GM12874 (cell line): ENCODE measurements at regions not wholly inside any gene's neighbourhood (a gene's known extent, or its start where the extent isn't known, plus 50 kb on each side); places are given as distances from the start of the nearest gene placed in this dataset.

Source experiments
- TF ChIP-seq, protein P1 (sequence below): IDR thresholded peaks from 2 replicates; pipeline ENCODE4 v1.5.1; 2011; ENCODE audit warnings: low read depth, mild to moderate bottlenecking, control low read depth, low read length, moderate library complexity; ENCODE audit not compliant: insufficient read depth

GRCh38 chr3:177735431-177735830 lies 538.1 kb upstream of the TBL1XR1 start:
- TF ChIP-seq, protein P1, sequence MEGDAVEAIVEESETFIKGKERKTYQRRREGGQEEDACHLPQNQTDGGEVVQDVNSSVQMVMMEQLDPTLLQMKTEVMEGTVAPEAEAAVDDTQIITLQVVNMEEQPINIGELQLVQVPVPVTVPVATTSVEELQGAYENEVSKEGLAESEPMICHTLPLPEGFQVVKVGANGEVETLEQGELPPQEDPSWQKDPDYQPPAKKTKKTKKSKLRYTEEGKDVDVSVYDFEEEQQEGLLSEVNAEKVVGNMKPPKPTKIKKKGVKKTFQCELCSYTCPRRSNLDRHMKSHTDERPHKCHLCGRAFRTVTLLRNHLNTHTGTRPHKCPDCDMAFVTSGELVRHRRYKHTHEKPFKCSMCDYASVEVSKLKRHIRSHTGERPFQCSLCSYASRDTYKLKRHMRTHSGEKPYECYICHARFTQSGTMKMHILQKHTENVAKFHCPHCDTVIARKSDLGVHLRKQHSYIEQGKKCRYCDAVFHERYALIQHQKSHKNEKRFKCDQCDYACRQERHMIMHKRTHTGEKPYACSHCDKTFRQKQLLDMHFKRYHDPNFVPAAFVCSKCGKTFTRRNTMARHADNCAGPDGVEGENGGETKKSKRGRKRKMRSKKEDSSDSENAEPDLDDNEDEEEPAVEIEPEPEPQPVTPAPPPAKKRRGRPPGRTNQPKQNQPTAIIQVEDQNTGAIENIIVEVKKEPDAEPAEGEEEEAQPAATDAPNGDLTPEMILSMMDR = no peak

GRCh38 chr3:177739461-177739860 lies 542.2 kb upstream of the TBL1XR1 start:
- TF ChIP-seq, protein P1 = no peak

- TF ChIP-seq, protein P1 = no peak
These were observed 543.0 kb upstream of the TBL1XR1 start for GRCh38 chr3:177740254-177740653.

DNA sequence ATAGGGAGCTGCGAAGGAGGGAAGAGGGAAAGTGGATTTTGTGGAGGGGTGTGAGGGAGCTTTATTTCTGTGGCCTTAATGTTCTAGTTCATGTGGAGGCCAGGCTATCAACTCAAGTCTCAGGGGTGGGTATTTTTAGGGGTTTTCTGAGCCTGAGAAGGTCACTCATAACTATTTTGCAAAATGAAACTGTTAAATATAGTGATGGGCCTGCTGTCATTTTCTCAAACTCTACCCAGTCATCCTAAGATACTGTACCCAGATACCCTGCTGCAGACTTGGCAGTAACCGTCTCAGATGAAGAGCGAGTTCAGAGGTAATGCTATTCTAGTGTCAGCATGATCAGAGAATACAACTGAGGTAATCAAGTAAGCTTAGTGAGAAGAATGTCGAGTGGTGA lies 545.0 kb upstream of the TBL1XR1 start:
- TF ChIP-seq, protein P1 = no peak

DNA sequence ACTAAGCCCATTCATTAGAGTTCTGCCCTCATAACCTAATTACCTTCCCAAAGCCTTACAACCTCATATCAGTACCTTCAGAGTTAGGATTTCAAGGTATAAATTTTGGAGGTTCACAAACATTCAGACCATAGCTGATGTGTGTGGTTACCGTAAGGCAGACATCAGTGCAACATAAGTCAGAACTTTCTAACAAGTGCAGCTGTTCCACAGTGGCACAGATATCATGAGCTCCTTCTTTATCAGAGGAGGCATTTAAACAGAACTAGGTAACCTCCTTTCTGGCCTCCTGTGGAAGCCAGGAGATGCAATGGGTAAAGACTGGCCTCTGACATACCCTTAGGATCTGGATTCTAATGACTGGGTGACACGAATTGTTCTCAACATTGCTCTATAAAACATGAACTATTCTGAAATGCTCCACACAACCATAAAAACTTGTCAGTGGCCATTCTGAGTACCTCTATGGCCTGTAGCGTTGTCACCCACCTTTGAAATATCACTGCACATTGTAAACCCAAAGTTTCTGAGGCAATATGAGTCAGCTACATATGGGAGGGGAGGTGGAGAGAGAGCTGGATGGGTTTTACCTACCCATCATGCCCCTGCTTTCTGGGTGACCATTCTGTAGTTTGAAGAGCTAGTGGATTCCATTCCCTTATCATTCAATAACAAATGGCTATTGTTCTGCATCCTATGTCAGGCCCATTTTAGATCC lies 546.0 kb upstream of the TBL1XR1 start:
- TF ChIP-seq, protein P1 = no peak

GRCh38 chr3:177744873-177745606 lies 547.8 kb upstream of the TBL1XR1 start:
- TF ChIP-seq, protein P1 = no peak

- TF ChIP-seq, protein P1 = no peak
These were observed 548.3 kb upstream of the TBL1XR1 start for GRCh38 chr3:177745607-177746005.
